ENCODE measurements at regions not wholly inside any gene's neighbourhood (a gene's known extent, or its start where the extent isn't known, plus 50 kb on each side); places are given as distances from the start of the nearest gene placed in this dataset.

DNA sequence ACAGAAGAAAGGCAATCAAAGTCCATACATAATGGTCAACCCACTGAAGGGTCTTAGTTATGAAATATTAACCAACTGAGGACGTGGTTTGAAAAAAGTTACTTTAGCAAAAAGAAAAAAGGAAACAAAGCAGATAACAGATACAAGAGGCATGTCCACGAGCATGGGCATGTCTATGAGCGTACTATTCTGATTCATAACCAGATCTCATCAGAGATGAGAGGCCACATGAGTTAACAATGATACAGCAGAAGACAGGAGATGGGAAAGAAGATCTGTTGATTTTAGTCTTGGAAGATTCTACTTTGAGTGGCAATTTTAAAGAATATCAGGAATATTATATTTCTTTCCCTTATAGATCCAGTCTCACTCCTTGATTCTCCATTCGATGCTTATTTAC, 262.9 kb upstream of the SLITRK3 start:
- Histone ChIP-seq H3K36me3 (replicated peaks in 1 of 2; ENCODE audit: control insufficient read depth in 1 of 2, insufficient read depth in 2 of 2, low read length in 2 of 2) (no peaks in the 10 kb centered on the region), H3K27me3 (ENCODE audit: control insufficient read depth in 1 of 2, insufficient read depth in 2 of 2, low read length in 2 of 2) (no peaks in the 10 kb centered on the region), H3K9me3 (ENCODE audit: low read length) (no peaks in the 10 kb centered on the region), H2AFZ (ENCODE audit: low read length) (no peak overlapping the region), H3K79me2 (ENCODE audit: insufficient read depth, low read length) (no peaks in the 10 kb centered on the region), H4K20me1 (ENCODE audit: insufficient read depth, low read length) (no peaks in the 10 kb centered on the region), H3K9ac (ENCODE audit: insufficient read depth, low read depth, low read length) (no peak overlapping the region), H3K4me2 (ENCODE audit: low read depth, low read length) (no peak overlapping the region), H3K4me1 (ENCODE audit: insufficient read depth, low read length) (no peaks in the 10 kb centered on the region), H3K4me3 (replicated peaks in 1 of 3; ENCODE audit: insufficient read depth in 1 of 3, low read depth in 2 of 3, low read length in 3 of 3) (no peak overlapping the region), H3K27ac (ENCODE audit: extremely low read length, insufficient read depth, low read length) (no peak overlapping the region)
- intact Hi-C loops (cut with micrococcal nuclease; ENCODE audit: unreplicated experiment) = no loop called here
- POLR2A ChIA-PET = no interaction called here
- BruUV-seq (replicated peaks) = no TSS peak
- in situ Hi-C loops (cut with HindIII; ENCODE audit: extremely low pct_ligation_motif_present, low pct_unique_long_range_greater_than_20kb) = no loop called here
- FAIRE-seq (no peak), ATAC-seq (no peak), DNase-seq (ENCODE audit: low spot score) (no peak)
- WGBS (ENCODE audit: low lambda C conversion rate) = 6% methylated on average over 4 of the region's 4 CpGs
- TF ChIP-seq, protein P1, sequence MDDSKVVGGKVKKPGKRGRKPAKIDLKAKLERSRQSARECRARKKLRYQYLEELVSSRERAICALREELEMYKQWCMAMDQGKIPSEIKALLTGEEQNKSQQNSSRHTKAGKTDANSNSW (CRISPR knock-in tag; IDR thresholded peaks at IDR 0.05; ENCODE audit: borderline replicate concordance) = no peak
- TF ChIP-seq ZNF768 (CRISPR knock-in tag; IDR thresholded peaks at IDR 0.05) (no peak), ZNF589 (CRISPR knock-in tag; conservative IDR thresholded peaks at IDR 0.05) (no peak), ZNF446 (CRISPR knock-in tag; IDR thresholded peaks at IDR 0.05) (no peak), SAP130 (CRISPR knock-in tag; IDR thresholded peaks at IDR 0.05; ENCODE audit: low read depth) (no peak), ZNF33B (CRISPR knock-in tag; IDR thresholded peaks at IDR 0.05) (no peak), ZNF607 (CRISPR knock-in tag; IDR thresholded peaks at IDR 0.05; ENCODE audit: borderline replicate concordance) (no peak), SOX6 (IDR thresholded peaks at IDR 0.05) (no peak), SOX6 (CRISPR knock-in tag; IDR thresholded peaks at IDR 0.05) (no peak), WIZ (CRISPR knock-in tag; IDR thresholded peaks at IDR 0.05) (no peak), SP140L (CRISPR knock-in tag; IDR thresholded peaks at IDR 0.05; ENCODE audit: borderline replicate concordance) (no peak)
- TF ChIP-seq, protein P2, sequence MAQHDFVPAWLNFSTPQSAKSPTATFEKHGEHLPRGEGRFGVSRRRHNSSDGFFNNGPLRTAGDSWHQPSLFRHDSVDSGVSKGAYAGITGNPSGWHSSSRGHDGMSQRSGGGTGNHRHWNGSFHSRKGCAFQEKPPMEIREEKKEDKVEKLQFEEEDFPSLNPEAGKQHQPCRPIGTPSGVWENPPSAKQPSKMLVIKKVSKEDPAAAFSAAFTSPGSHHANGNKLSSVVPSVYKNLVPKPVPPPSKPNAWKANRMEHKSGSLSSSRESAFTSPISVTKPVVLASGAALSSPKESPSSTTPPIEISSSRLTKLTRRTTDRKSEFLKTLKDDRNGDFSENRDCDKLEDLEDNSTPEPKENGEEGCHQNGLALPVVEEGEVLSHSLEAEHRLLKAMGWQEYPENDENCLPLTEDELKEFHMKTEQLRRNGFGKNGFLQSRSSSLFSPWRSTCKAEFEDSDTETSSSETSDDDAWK (CRISPR knock-in tag; IDR thresholded peaks at IDR 0.05) = no peak
- TF ChIP-seq, protein P3, sequence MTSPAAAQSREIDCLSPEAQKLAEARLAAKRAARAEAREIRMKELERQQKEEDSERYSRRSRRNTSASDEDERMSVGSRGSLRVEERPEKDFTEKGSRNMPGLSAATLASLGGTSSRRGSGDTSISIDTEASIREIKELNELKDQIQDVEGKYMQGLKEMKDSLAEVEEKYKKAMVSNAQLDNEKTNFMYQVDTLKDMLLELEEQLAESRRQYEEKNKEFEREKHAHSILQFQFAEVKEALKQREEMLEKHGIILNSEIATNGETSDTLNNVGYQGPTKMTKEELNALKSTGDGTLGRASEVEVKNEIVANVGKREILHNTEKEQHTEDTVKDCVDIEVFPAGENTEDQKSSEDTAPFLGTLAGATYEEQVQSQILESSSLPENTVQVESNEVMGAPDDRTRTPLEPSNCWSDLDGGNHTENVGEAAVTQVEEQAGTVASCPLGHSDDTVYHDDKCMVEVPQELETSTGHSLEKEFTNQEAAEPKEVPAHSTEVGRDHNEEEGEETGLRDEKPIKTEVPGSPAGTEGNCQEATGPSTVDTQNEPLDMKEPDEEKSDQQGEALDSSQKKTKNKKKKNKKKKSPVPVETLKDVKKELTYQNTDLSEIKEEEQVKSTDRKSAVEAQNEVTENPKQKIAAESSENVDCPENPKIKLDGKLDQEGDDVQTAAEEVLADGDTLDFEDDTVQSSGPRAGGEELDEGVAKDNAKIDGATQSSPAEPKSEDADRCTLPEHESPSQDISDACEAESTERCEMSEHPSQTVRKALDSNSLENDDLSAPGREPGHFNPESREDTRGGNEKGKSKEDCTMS (CRISPR knock-in tag; conservative IDR thresholded peaks at IDR 0.05) = no peak
- CTCF ChIA-PET (ENCODE audit: low intra/inter-chr PET ratio, low total read pairs) = no interaction called here
